GM12875 (cell line): ENCODE measurements at regions not wholly inside any gene's neighbourhood (a gene's known extent, or its start where the extent isn't known, plus 50 kb on each side); places are given as distances from the start of the nearest gene placed in this dataset.
"Not testable (repeated sequence)": the region's sequence is repeated elsewhere in the genome, so short reads cannot be mapped to it uniquely, and the experiment has no call there.

Experiments used
- H3K4me3 ChIP-seq: one replicate; pipeline ENCODE4 v1.5.1; 2011; ENCODE audit warnings: low read depth, low read length, control low read depth
- TF ChIP-seq, protein P1 (sequence below): IDR thresholded peaks from 2 replicates; pipeline ENCODE4 v1.5.1; 2011; ENCODE audit warnings: low read depth, mild to moderate bottlenecking, control low read depth, inconsistent platforms, low read length, moderate library complexity, borderline replicate concordance; ENCODE audit not compliant: insufficient read depth

DNA sequence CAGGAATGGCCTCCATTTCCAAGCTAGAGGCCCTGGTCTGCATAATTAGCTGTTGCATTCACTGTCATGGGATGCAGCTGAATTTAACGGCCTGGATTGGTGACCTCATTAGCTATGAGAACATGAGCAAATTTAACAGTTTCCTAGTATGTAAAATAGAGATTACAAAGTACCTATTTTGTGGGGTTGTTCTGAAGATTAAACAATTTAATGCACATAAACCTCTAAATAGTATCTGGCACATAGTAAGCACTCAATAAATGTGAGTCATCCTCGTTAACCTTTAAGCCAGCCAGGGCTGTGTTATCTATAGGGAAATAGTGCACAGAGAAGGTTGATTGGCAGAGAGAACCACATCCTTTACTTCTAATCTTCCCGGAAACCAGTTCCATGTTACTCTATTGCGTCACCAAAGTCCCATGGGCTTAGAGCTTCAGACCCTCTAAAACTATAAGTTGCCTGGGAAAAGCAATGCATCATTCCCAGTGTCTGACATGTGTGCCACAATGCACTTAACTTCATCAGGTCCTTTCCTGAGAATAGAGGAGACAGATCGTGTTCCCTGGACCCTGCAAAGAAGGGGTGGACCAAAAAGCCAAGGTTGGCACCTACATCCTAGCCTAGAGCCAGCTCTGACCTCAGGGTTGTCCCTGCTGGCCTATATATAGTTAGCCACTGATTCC is 196.5 kb downstream of the LNPK start:
- TF ChIP-seq, protein P1, sequence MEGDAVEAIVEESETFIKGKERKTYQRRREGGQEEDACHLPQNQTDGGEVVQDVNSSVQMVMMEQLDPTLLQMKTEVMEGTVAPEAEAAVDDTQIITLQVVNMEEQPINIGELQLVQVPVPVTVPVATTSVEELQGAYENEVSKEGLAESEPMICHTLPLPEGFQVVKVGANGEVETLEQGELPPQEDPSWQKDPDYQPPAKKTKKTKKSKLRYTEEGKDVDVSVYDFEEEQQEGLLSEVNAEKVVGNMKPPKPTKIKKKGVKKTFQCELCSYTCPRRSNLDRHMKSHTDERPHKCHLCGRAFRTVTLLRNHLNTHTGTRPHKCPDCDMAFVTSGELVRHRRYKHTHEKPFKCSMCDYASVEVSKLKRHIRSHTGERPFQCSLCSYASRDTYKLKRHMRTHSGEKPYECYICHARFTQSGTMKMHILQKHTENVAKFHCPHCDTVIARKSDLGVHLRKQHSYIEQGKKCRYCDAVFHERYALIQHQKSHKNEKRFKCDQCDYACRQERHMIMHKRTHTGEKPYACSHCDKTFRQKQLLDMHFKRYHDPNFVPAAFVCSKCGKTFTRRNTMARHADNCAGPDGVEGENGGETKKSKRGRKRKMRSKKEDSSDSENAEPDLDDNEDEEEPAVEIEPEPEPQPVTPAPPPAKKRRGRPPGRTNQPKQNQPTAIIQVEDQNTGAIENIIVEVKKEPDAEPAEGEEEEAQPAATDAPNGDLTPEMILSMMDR = no peak
- H3K4me3 ChIP-seq = no peak overlapping the region

DNA sequence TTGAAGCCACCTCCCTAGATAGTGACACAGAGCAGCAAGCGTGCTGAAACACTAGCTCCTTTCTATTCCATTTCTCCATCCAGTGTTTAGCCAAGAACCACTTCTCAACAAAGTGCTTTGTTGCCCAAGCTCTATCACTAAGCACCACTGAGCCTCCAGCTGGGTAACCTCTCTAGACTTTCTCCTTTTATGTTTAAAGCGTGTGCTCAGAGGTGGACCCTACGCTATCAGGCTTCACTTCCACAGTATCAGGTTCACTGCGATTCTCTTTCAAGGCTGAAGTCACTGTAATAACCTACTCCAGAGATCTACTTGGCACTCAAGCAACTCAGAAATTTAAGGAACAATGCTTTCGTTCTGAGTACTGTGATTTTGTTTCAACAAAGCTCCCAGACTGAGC is 197.9 kb downstream of the LNPK start:
- TF ChIP-seq, protein P1 = no peak
- no peak overlapping the region for H3K4me3 ChIP-seq

DNA sequence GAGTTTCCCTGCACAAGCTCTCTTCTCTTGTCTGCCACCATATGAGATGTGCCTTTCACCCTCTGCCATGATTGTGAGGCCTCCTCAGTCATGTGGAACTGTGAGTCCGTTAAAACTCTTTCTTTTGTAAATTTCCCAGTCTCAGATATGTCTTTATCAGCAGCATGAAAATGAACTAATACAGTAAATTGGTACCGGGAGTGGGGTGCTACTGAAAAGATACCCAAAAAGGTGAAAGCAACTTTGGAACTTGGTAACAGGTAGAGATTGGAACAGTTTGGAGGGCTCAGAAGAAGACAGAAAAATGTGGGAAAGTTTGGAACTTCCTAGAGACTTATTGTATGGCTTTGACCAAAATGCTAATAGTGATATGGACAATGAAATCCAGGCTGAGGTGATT is 205.6 kb downstream of the LNPK start:
- not testable (repeated sequence) for H3K4me3 ChIP-seq

DNA sequence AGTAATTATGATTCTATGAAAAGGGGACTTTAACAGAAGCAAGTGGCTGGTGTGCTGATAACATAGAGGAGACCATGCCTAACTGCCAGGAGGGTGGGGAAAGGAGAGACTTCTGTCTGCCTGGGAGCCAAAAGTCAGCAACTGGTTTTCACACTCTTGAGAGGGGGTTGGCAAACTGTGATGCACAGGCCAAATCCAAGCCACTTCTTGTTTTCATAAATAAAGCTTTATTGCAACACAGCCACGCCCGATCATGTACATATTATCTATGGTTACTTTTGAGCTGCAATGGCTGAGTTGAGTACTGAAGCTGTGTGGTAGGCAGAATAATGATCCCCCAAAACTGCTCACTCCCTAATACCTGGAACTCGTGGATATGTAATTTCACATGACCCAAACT is 208.4 kb downstream of the LNPK start:
- TF ChIP-seq, protein P1 = no peak

DNA sequence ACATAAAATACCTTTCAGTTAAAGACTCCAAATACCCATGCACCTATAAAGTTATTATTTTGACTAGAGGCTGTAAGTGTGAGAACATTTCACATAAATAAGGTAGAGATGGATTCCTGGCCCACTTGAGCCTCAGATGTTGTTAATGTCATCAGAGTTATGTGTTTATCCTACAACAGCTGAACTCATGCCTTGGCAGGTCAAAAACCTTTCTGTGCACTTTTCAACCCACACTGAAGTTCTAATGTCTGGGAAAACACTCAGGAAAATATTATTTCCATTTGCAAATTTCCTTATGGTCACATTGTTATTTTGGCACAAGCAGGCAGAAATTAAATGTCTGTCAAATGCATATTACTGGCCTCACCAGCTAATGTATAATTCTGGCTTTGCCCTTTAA is 209.2 kb downstream of the LNPK start:
- TF ChIP-seq, protein P1 = no peak

More for the DNA sequence above, 208.4 kb downstream of the LNPK start:
- no peak overlapping the region for H3K4me3 ChIP-seq

DNA sequence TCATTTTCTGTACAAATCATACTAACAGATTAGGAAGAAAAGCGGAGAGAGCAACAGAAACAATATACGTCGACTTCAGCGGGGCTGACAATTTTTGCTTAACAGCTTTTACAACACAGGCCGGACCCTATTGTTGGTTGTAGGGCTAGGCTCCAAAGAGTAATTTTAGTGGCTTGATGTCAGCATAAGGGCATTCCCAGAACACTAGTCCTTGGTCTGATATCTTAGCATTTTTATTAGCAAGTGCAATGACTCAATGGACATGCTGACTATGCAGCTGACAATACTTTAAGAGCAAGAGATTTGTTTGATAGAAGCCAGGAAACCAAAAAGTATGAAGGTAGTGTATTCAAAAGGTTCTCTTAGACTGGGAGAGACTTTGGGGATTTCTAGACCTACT is 209.9 kb downstream of the LNPK start:
- TF ChIP-seq, protein P1 = no peak
- H3K4me3 ChIP-seq = no peak overlapping the region

More for the DNA sequence above, 209.2 kb downstream of the LNPK start:
- H3K4me3 ChIP-seq = no peak overlapping the region

DNA sequence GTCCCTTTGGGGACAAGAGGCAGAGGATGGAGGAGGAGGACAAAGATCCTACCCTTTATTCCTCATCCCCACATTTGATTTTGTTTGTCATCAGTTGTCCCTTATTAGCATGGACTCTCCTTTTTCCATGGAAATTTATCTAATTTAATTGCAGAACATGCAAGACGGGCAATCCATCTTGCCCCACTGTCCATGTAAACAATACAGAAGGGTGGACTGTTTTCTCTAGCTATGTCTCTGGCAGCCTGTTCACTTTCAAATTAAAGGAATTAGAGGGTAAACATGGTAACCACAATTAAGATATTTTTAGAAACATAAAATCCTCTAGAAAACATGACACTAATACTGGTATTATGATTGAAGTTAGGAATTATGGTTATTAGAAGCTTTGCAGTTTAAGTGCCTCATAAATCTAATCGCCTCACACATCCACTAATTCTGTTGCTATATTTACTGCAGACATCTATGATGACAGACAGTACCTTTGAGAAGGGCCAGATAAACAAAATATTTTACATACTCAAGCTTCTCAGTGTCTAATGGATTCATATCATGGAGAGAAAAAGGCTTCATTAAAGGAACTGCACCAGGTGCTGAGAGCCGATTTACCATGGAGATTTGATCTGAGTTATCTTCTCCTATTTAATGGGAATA is 215.5 kb downstream of the LNPK start:
- TF ChIP-seq, protein P1 = no peak
- H3K4me3 ChIP-seq = no peak overlapping the region

DNA sequence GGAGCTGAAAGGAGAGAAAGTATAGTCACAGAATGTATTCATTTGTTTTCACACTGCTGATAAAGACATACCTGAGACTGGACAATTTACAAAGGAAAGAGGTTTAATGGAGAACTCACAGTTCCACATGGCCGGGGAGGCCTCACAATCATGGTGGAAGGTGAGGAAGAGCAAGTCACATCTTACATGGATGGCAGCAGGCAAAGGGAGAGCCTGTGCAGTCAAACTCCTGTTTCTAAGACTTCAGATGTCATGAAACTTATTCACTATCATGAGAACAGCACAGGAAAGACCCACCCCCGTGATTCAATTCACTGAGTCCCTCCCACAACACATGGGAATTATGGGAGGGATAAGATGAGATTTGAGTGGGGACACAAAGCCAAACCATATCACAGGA is 224.7 kb downstream of the LNPK start:
- H3K4me3 ChIP-seq = not testable (repeated sequence)
